ENCODE measurements at regions not wholly inside any gene's neighbourhood (a gene's known extent, or its start where the extent isn't known, plus 50 kb on each side); places are given as distances from the start of the nearest gene placed in this dataset.

- Histone ChIP-seq H3K4ac (ENCODE audit: low read depth, low read length) (no peak overlapping the region), H2BK15ac (replicated peaks; ENCODE audit: low read depth) (no peak overlapping the region), H3K4me2 (ENCODE audit: low read length) (no peak overlapping the region), H3K56ac (ENCODE audit: low read length) (no peak overlapping the region), H3K18ac (ENCODE audit: low read length) (no peak overlapping the region), H3K27ac (ENCODE audit: low read depth, low read length) (no peak overlapping the region), H3K23ac (ENCODE audit: low read length) (no peak overlapping the region), H3K27me3 (ENCODE audit: insufficient read depth, low read length, poor library complexity) (no peaks in the 10 kb centered on the region), H4K8ac (ENCODE audit: low read depth, low read length) (no peak overlapping the region), H3K4me1 (ENCODE audit: control insufficient read depth, low read depth, low read length) (no peaks in the 10 kb centered on the region), H2BK120ac (ENCODE audit: low read depth, low read length) (no peak overlapping the region), H3K79me1 (ENCODE audit: low read length) (no peaks in the 10 kb centered on the region), H4K5ac (ENCODE audit: low read length) (no peak overlapping the region), H3K4me3 (ENCODE audit: low read length) (no peak overlapping the region), H3K36me3 (ENCODE audit: control insufficient read depth, insufficient read depth, low read length) (no peaks in the 10 kb centered on the region), H2BK5ac (ENCODE audit: low read length) (no peak overlapping the region), H3K9ac (ENCODE audit: low read length) (no peak overlapping the region), H3K79me2 (ENCODE audit: control insufficient read depth, insufficient read depth, low read length) (no peaks in the 10 kb centered on the region), H2AK5ac (ENCODE audit: low read length) (no peak overlapping the region)
- DNase-seq = no peak
- no CpG with 5 or more reads among the region's 12 CpGs for WGBS (ENCODE audit: extremely low coverage, insufficient coverage, low lambda C conversion rate)
Measured at GRCh38 chr22:27571463-27572277, 229.9 kb downstream of the MN1 start.

GRCh38 chr22:27572278-27572666 is 229.3 kb downstream of the MN1 start:
- Histone ChIP-seq H3K4ac (ENCODE audit: low read depth, low read length) (no peak overlapping the region), H3K4me1 (ENCODE audit: control insufficient read depth, low read depth, low read length) (no peaks in the 10 kb centered on the region), H2BK5ac (ENCODE audit: low read length) (no peak overlapping the region), H3K23ac (ENCODE audit: low read length) (no peak overlapping the region), H3K56ac (ENCODE audit: low read length) (no peak overlapping the region), H3K27ac (ENCODE audit: low read depth, low read length) (no peak overlapping the region), H3K18ac (ENCODE audit: low read length) (no peak overlapping the region), H3K79me2 (ENCODE audit: control insufficient read depth, insufficient read depth, low read length) (no peaks in the 10 kb centered on the region), H2BK120ac (ENCODE audit: low read depth, low read length) (no peak overlapping the region), H3K9ac (ENCODE audit: low read length) (no peak overlapping the region), H2BK15ac (replicated peaks; ENCODE audit: low read depth) (no peak overlapping the region), H3K4me3 (ENCODE audit: low read length) (no peak overlapping the region), H3K79me1 (ENCODE audit: low read length) (no peaks in the 10 kb centered on the region), H3K4me2 (ENCODE audit: low read length) (no peak overlapping the region), H3K27me3 (ENCODE audit: insufficient read depth, low read length, poor library complexity) (no peaks in the 10 kb centered on the region), H4K8ac (ENCODE audit: low read depth, low read length) (no peak overlapping the region), H3K36me3 (ENCODE audit: control insufficient read depth, insufficient read depth, low read length) (no peaks in the 10 kb centered on the region), H4K5ac (ENCODE audit: low read length) (no peak overlapping the region), H2AK5ac (ENCODE audit: low read length) (no peak overlapping the region)
- DNase-seq = no peak
- WGBS (ENCODE audit: extremely low coverage, insufficient coverage, low lambda C conversion rate) = no CpG with 5 or more reads among the region's 2 CpGs

- Histone ChIP-seq H2BK120ac (ENCODE audit: low read depth, low read length) (no peak overlapping the region), H2AK5ac (ENCODE audit: low read length) (no peak overlapping the region), H3K4me1 (ENCODE audit: control insufficient read depth, low read depth, low read length) (no peaks in the 10 kb centered on the region), H3K4me2 (ENCODE audit: low read length) (no peak overlapping the region), H3K27ac (ENCODE audit: low read depth, low read length) (no peak overlapping the region), H3K18ac (ENCODE audit: low read length) (no peak overlapping the region), H4K8ac (ENCODE audit: low read depth, low read length) (no peak overlapping the region), H3K4me3 (ENCODE audit: low read length) (no peak overlapping the region), H3K4ac (ENCODE audit: low read depth, low read length) (no peak overlapping the region), H3K27me3 (ENCODE audit: insufficient read depth, low read length, poor library complexity) (no peaks in the 10 kb centered on the region), H2BK15ac (replicated peaks; ENCODE audit: low read depth) (no peak overlapping the region), H3K9ac (ENCODE audit: low read length) (no peak overlapping the region), H3K56ac (ENCODE audit: low read length) (no peak overlapping the region), H3K79me1 (ENCODE audit: low read length) (no peaks in the 10 kb centered on the region), H3K36me3 (ENCODE audit: control insufficient read depth, insufficient read depth, low read length) (no peaks in the 10 kb centered on the region), H4K5ac (ENCODE audit: low read length) (no peak overlapping the region), H2BK5ac (ENCODE audit: low read length) (no peak overlapping the region), H3K79me2 (ENCODE audit: control insufficient read depth, insufficient read depth, low read length) (no peaks in the 10 kb centered on the region), H3K23ac (ENCODE audit: low read length) (no peak overlapping the region)
- WGBS (ENCODE audit: extremely low coverage, insufficient coverage, low lambda C conversion rate) = no CpG with 5 or more reads among the region's 22 CpGs
- DNase-seq = no peak
Measured at GRCh38 chr22:27573280-27574001, 228.1 kb downstream of the MN1 start.

- no CpG with 5 or more reads among the region's 7 CpGs for WGBS (ENCODE audit: extremely low coverage, insufficient coverage, low lambda C conversion rate)
- no peak for DNase-seq
Measured at GRCh38 chr22:27574002-27574366, 227.6 kb downstream of the MN1 start.

GRCh38 chr22:27574651-27575050 is 226.9 kb downstream of the MN1 start:
- Histone ChIP-seq H4K5ac (ENCODE audit: low read length) (no peak overlapping the region), H3K27ac (ENCODE audit: low read depth, low read length) (no peak overlapping the region), H4K8ac (ENCODE audit: low read depth, low read length) (no peak overlapping the region), H3K79me1 (ENCODE audit: low read length) (no peaks in the 10 kb centered on the region), H3K36me3 (ENCODE audit: control insufficient read depth, insufficient read depth, low read length) (no peaks in the 10 kb centered on the region), H3K27me3 (ENCODE audit: insufficient read depth, low read length, poor library complexity) (no peaks in the 10 kb centered on the region), H2BK15ac (replicated peaks; ENCODE audit: low read depth) (no peak overlapping the region), H2AK5ac (ENCODE audit: low read length) (no peak overlapping the region), H2BK5ac (ENCODE audit: low read length) (no peak overlapping the region), H3K4ac (ENCODE audit: low read depth, low read length) (no peak overlapping the region), H3K23ac (ENCODE audit: low read length) (no peak overlapping the region), H3K56ac (ENCODE audit: low read length) (no peak overlapping the region), H3K18ac (ENCODE audit: low read length) (no peak overlapping the region), H2BK120ac (ENCODE audit: low read depth, low read length) (no peak overlapping the region), H3K4me3 (ENCODE audit: low read length) (no peak overlapping the region), H3K9ac (ENCODE audit: low read length) (no peak overlapping the region), H3K79me2 (ENCODE audit: control insufficient read depth, insufficient read depth, low read length) (no peaks in the 10 kb centered on the region), H3K4me2 (ENCODE audit: low read length) (no peak overlapping the region), H3K4me1 (ENCODE audit: control insufficient read depth, low read depth, low read length) (no peaks in the 10 kb centered on the region)
- no CpG with 5 or more reads among the region's 9 CpGs for WGBS (ENCODE audit: extremely low coverage, insufficient coverage, low lambda C conversion rate)
- no peak for DNase-seq

More at GRCh38 chr22:27574002-27574366, 227.6 kb downstream of the MN1 start:
- no peak overlapping the region for H2AK5ac ChIP-seq (ENCODE audit: low read length)
- no peak overlapping the region for H3K4me2 ChIP-seq (ENCODE audit: low read length)
- no peak overlapping the region for H3K4me3 ChIP-seq (ENCODE audit: low read length)
- no peak overlapping the region for H2BK5ac ChIP-seq (ENCODE audit: low read length)
- H2BK120ac ChIP-seq (ENCODE audit: low read depth, low read length) = no peak overlapping the region
- H3K9ac ChIP-seq (ENCODE audit: low read length) = no peak overlapping the region
- H2BK15ac ChIP-seq (replicated peaks; ENCODE audit: low read depth) = no peak overlapping the region
- no peak overlapping the region for H3K4ac ChIP-seq (ENCODE audit: low read depth, low read length)
- H3K18ac ChIP-seq (ENCODE audit: low read length) = no peak overlapping the region
- H3K36me3 ChIP-seq (ENCODE audit: control insufficient read depth, insufficient read depth, low read length) = no peaks in the 10 kb centered on the region
- no peaks in the 10 kb centered on the region for H3K27me3 ChIP-seq (ENCODE audit: insufficient read depth, low read length, poor library complexity)
- no peaks in the 10 kb centered on the region for H3K79me1 ChIP-seq (ENCODE audit: low read length)
- H3K56ac ChIP-seq (ENCODE audit: low read length) = no peak overlapping the region
- no peak overlapping the region for H4K8ac ChIP-seq (ENCODE audit: low read depth, low read length)
- H4K5ac ChIP-seq (ENCODE audit: low read length) = no peak overlapping the region
- no peak overlapping the region for H3K27ac ChIP-seq (ENCODE audit: low read depth, low read length)
- no peak overlapping the region for H3K23ac ChIP-seq (ENCODE audit: low read length)
- no peaks in the 10 kb centered on the region for H3K79me2 ChIP-seq (ENCODE audit: control insufficient read depth, insufficient read depth, low read length)
- no peaks in the 10 kb centered on the region for H3K4me1 ChIP-seq (ENCODE audit: control insufficient read depth, low read depth, low read length)

Measured in mesendoderm (in vitro differentiated cells).